ENCODE measurements at regions not wholly inside any gene's neighbourhood (a gene's known extent, or its start where the extent isn't known, plus 50 kb on each side); places are given as distances from the start of the nearest gene placed in this dataset.
"Not testable (repeated sequence)": the region's sequence is repeated elsewhere in the genome, so short reads cannot be mapped to it uniquely, and the experiment has no call there.

DNA sequence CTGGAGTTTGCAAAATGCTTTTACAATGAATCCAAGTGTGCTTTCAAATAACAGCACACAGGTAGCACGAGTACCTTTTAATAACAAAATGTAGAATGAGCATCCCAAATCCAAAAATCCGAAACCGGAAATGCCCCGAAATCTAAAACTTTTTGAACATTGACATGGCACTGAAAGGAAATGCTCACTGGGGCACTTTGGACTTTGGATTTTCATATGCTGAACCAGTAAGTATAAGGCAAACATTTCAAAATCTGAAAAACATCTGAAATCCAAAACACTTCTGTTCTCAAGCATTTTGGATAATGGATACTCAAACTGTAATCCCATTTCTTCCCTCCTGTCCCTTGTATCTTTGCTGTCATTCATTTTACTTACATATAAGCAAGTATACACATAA is 50.1 kb downstream of the GCNT4 start:
- no peak for DNase-seq

DNA sequence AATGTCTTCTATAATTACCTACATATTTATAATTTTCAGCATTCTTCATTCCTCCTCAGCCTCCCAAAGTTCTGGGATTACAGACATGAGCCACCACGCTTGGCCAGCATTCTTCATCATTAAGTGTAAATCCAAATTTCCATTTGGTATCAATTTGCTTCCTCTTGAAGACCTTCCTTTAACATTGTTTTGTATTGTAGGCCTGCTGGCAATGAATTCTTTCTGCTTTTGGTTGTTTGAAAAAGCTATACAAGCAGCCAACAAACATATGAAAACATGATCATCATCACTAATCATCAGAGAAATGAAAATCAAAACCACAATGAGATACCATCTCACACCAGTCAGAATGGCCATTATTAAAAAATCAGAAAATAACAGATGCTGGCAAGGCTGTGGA is 56.4 kb downstream of the GCNT4 start:
- no peak for DNase-seq

DNA sequence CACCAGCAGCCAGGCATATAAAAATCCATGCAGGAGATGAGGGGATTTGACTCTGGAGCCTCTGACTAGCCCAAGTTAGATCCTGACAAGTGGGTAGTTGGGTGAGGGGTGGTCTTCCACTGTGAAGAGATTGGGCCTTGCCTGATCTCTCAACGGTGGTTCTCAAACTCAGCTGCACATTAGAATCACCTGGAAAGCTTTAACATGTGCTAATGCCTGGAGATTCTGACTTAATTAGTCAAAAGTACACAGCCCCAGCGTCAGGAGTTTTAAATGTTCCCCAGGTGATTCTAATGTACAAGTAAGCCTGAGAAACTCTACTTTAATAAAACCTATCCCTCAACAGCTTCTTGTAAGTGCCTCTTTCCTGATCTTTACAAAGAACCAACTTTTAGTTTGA is 57.5 kb downstream of the GCNT4 start:
- no peak for DNase-seq

DNA sequence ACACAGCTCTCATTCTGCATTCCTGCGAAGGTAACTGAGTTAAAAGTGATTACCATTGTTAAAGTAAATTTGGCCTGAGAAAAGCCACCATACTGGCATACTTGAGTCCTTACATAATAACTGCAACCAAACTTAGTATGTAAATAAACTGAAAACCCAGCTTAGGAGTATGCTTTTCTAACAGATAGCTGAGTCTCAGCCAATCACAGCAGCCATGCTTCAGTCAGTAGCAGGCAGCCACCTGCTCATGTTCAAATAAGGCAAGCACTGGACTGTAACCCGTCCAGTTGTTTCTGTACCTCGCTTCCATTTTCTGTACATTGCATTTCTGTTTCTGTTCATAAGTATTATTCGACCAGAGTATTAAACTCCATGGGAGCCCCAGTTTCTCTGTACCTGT is 58.6 kb downstream of the GCNT4 start:
- DNase-seq, result no peak

DNA sequence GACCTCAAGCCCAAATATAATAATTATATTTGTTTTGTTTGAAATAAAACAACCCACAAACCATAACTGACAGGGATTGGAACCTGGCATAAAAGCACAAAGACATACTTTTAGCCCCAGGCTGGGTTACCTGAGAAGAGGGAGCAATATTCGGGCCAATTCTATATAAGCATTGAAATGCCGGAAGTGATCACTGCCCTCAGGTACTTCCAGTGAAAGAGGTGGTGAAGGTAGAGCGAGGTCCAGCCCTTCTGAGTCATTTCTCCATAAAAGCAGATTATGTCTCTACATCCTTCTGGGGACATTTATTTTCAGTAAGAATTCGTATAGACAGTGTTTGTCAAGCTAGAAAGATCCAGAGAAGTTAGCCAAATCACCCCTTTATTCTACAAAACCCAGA is 59.6 kb downstream of the GCNT4 start:
- DNase-seq, result no peak

DNA sequence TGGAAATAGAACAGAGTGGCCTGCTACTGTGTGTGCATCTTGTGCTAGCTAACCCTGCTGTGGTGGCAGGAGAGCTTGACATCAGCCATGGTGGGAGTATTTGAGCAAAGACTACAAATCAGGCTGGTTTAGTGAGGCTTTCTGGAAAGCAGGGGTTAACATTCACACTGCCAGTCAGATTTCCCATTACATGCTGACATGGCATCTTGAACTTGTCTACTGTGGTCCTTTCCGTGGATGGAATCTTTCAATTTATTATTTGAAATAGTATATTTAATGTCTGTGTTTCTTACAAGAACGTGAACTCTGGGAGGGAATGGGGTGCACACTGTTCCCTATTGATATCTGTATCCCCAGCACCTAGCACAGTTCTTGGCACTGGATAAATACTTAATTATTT is 60.8 kb downstream of the GCNT4 start:
- no peak for DNase-seq

DNA sequence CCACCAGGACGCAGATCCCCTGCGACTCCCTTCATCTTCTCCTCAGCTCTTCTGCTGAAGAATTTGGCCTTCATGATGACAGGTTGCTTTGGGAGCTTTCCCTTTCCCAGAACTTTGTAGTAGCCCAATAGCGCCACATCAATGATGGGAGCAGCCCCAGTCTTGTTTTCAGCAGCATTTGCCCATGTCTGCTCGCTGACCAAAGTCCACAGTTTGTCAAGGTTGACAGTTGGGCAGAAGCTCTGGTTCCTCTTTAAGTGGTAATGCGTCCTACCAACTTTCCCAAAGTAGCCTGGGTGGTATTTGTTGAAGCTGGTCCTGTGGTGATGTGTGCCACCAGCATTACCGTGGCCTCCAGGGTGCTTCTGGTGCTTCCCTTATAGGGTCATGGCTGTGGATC is 62.2 kb downstream of the GCNT4 start:
- no peak for DNase-seq

DNA sequence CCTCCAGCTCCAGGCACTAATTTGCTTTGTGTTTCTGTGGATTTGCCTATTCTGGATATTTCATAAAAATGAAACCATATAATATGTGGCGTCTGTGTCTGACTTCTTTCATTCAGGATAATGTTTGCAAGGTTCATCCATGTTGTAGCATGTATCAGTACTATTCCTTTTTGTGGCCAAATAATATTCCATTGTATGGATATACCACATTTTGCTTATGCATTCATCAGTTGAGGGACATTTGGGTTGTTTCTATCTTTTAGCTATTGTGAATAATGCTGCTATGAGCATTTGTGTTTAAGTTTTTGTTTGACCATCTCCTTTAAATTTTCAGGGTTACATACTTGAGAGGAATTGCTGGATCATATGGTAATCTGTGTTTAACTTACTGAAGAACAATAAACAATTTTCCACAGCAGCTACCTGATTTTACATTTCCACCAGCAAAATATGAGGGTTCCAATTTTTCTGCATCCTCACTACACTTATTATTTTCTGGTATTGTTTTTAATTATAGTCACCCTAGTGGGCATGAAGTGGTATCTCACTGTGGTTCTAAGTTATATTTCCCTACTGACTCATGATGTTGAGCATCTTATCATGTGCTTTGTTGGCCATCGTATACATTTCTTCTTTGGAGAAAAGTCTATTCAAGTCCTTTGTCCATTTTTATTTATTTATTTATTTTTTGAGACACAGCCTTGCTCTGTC is 63.9 kb downstream of the GCNT4 start:
- no peak for DNase-seq

DNA sequence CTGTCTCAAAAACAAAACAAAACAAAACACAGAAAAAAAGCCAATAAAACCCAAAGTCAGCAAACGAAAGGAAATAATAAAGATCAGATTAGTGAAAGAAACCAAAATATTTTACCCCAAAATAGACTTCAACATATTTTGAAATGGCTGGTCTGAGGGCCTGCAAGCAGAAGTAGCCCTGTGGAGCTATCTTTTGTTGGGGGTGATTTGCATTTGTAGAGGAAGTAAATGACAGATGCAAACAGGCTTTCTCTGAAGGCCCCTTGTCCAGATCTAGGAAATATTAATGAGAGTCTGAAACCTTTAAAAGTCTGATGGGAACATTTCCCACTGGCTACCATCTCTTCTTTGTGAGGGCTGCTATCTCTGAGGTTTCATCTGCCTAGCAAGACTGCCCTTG is 74.0 kb downstream of the GCNT4 start:
- no peak for DNase-seq

DNA sequence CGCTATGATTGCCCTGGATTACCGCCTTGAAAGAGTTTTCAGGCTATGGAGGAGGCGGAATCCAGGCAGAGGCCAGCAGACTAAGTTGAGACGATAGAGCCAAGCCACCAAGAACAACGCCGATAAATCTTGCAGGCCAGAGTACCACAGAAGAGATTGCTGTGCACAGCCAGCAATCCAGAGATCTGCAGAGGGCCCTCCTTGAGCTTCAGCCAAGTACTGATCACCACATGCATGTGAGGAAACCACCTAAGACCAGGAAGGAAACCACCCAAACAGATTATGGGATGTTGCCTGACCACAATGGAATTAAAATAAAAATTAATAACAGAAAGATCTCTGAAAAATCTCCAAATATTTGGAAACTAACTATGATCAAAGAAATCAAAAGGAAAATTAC is 74.9 kb downstream of the GCNT4 start:
- no peak for DNase-seq

DNA sequence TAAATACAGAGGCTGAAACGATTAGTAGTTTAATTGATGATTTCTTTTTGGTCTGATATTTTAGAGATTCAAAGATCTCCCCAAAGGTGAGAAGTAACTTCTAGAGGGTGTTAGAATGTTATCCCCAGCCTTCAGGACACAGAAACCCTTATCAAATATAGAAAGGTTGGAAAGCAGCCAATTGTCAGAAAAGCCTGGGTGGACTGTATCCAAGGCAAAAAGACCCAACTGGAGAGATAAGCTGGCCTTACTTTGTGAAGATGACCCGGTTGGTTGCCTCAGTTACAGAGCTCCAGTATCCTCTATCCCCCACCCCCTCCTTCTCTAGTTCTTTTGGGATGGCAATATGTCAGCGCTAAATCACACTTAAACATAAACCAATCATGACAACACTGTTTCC is 75.7 kb downstream of the GCNT4 start:
- no peak for DNase-seq

DNA sequence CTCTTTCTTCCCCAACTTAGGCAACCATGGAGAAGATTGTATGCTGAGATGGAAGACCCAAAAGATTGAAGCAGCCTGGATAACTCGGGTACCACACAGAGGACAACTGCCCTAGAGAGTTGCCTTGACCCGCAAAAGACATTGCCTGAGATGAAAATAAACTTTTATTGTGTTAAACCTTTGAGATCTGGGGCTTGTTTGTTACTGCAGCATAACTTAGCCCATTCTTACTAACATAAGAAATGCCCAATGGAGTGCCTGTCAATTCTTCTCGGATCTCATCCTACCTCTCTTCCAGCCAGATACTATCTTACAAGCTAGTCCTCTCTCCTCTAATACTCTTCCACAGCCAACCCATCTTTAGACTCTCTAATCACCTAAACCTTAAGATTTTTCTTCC is 76.8 kb downstream of the GCNT4 start:
- no peak for DNase-seq

DNA sequence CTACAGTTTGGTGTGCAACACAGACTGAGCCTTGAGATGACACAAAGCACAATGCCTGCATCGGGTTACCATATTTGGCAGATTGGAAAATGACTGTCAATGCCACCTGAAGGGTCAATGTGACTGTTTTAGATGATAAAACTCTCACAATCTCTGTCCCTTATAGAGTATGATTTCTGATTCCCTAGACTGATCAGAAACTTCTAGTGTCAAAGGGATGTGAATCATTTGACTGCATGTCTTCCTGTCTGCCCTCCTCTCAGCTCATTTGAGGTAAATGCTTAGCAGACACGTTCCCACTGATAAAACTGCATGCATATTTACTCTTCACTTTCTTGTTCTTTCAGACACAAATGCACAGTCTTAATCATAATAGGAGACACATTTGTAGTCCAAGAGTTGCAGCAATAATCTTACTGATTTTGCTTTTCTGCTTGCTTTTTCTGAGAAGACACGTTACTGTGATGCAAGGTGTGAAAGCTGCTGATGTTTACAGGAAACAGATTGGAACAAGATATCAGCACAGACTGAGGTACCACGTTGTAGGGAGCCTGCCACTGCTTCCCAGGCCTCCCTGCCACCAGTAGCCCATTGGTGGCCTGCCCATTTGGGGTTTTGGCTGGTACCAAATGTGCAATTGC is 77.8 kb downstream of the GCNT4 start:
- no peak for DNase-seq

DNA sequence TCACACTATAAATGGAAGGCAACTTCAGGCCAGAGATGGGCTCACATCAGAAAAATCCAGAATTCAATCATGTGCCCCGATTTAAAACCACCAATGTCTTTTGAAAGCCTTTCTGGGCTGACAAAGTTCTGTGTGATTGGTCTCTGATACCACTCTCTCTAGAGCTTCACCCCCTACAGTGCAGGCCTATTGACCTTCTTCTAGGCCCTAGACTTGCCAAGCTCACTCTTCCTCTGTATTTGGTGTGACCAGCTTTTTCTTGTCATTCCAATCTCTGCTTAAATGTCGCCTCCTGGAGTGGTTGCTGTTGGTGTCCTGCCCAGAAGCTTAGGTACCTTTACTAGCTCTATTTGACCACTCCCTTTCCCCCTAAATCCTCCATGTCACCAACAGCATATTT is 78.7 kb downstream of the GCNT4 start:
- DNase-seq, result no peak

DNA sequence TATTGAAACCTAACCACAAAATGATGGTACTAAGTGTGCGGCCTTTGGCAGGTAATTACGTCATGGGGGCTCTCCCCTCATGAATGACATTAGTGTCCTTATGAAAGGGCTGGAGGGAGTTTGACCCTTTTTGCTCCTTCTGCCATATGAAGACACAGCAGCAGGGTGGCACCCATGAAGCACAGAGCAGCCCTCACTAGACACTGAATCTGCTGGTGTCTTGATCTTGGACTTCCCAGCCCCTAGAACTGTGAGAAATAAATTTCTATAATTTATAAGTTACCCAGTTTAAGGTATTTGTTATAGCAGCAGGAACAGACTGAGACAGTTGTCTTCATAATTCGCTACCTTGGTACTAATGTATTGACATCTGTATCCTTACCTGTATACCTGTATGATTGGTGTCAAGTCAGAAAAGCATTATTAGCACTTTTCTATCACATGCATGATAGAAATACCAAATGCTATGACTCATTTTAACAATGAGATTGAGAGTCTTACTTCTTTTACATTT is 80.4 kb downstream of the GCNT4 start:
- DNase-seq, result no peak

DNA sequence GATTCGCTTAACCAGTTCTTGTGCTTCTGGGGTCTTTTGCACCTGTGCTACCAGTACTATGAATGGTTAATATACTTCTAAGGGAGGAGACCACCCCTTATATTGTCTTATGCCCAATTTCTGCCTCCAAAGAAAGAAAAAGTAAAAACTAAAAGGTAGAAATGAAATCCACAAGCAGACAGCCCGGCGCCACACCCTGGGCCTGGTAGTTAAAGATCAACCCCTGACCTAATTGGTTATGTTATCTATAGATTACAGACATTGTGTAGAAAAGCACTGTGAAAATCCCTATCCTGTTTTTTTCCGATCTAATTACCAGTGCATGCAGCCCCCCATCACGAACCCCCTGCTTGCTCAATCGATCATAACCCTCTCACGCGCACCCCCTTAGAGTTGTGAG is 81.5 kb downstream of the GCNT4 start:
- DNase-seq, result not testable (repeated sequence)

DNA sequence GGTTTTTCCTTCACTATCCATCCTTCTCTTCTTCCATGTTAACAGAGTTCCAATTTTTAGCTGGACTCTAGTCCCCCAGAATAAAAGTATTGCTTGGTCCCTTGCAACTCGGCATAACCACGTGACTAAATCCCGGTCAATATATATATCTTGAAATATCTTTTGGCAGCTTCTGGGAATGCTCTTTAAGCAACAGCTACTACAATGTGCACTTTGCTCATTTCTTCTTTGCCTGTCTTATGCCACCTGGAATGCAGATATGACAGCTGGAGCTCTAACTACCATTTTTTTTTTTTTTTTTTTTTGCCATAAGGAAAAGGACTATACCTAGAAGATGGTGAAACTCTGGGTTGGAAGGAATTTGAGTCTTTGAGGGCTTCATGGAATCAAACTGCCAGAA is 82.6 kb downstream of the GCNT4 start:
- DNase-seq, result no peak

DNA sequence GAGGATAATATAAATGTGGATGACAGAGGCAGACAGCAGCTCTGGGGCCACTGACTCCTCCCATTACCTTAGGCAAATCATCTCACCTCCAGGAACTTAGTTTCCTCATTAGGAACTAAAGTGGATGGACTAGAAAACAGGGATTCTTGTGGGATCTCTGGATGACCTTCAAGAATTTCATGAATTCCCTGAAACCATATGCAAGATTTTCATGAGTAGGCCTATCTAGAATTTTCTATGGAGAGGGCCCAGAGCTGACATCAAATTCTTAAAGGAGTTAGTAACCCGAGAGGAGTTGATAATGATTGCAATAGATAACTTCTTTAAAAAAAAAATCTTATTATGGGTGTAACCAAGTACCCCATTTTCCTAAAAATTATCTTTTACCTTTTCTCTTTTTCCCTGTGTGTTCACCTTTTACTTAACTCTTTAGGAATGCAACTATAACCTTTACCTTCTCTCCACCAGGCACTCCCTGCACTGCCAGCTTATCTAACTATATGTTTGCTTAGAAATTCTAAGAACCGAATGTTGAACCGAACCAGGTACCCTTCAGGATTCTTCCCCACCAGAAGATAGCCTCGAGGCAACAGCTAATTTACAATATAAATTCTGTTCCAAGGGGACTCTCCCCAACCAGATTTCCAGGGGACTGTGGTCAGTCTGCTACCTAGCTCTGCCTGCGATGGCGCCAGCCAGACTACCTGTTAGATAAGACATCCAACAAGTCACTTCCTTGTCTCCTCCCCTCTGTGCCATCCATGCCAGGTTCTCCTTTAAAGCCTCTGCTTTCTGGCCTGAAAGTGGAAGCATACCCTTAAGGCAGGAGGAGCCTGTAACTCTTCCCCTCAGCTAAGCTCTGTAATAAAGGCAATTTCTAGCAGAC is 86.0 kb downstream of the GCNT4 start:
- DNase-seq, result no peak

DNA sequence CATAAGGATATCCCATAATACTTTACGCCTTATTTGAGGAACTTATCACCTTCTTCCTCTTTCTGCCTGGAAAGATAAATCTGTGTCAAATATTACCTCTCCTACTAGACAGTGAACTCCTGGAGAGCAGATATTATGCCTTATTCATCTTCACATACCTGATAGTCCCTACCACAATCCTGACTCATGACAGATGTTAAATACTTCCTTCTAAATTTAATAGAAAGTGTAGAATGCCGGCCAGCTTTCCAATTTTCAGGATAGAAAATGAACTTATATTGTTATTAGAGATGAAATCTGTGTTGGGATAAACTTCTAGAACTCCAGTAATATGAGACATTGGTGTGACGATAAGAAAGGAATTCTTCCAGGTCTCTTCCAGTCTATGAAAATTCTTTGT is 89.0 kb downstream of the GCNT4 start:
- DNase-seq, result no peak

DNA sequence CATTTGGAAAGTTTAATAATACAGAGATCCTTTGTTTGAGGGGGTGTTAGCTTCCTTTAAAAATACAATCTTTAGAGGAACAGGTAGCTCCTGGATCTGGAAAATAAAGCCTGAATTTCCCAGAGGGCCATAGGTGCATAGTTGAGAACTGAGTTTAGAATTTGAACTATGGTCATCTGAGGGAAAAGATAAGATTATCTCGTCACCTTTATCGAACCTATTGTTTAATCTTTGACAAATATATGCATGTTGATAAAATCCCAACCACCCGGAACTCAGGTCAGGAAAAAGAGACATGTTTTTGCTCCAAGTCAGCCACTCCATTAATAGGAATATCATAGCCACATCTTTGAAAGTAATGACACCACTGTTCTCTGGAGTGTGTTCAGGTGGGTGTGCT is 91.7 kb upstream of the FAM169A start:
- no peak for DNase-seq

DNA sequence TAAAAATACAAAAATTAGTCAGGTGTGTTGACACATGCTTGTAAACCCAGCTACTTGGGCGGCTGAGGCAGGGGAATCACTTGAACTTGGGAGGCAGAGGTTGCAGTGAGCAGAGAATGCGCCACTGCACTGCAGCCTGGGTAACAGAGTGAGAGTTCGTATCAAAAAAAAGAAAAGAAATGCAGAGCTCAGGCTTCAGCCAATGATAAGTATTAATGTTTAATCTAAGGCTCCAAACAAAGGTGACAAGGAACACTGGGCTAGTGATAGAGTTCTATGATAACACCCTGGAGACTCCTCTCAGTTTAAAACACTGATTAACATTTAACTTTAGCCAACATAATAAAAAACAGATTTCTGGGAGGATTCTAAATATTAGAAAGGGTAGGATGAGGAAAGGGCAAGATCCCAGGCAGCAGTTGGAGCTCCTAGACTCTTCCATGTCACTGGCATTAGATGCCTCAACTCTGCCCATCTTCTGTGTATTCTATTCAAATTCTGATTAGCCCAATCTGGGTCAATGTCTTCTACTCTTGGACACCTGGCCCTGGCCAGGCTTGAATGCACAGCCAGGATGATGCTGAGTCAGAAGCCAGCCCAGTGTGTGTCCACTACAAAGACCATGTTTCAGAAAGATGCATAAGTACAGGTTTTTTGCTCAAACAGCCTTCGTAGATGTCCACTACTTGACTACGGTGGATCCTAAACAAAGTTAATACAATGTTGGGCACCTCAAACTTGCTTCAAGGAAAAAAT is 91.0 kb upstream of the FAM169A start:
- no peak for DNase-seq

DNA sequence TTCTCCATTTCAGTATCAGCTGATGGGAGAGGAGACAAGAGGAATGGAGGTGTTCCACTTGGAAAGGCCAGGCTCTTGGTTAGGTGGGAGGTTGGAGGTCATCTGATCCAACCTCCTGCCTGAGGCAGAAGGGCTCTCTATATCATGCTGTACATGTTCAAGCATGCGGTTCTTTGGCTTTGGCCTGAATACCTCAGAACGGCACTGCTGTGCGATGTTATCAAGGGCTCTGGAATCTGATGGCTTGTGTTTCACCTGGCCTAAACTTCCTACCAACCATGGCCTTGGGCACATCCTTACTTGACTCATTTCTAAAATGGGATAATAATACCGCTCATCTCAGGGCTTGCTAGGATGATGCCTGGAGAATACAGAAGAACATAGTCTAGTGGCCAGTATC is 90.1 kb upstream of the FAM169A start:
- no peak for DNase-seq

DNA sequence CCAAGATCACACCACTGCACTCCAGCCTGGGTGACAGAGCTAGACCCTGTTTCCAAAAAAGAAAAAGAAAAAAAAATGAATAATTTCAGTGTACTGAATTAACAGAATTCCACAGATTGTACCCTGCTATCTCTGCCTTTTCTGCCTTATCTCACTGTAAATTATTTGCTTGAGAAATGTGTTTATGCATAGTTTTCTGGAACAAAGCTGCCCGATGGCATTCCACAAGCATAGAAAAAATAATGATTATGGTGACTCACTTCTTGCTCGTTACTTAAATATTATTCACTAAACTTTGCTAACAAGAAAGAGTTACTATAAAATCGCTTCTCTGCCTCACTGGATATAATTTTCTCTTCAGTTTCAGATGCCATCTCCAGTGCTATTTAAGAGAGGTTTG is 88.7 kb upstream of the FAM169A start:
- no peak for DNase-seq
